GM18511 (cell line): ENCODE measurements at regions not wholly inside any gene's neighbourhood (a gene's known extent, or its start where the extent isn't known, plus 50 kb on each side); places are given as distances from the start of the nearest gene placed in this dataset.

ENCODE experiments used
- ATAC-seq: cut with Tn5 transposase; IDR thresholded peaks from one replicate; pipeline ENCODE4 v1.9.1; 2021; ENCODE audit warnings: mild to moderate bottlenecking, moderate library complexity; ENCODE audit not compliant: unreplicated experiment

- no peak for ATAC-seq
Observed at GRCh38 chr3:71893702-71894479, 108.9 kb upstream of the PROK2 start.

GRCh38 chr3:71893122-71893521 is 108.2 kb upstream of the PROK2 start:
- no peak for ATAC-seq

- no peak for ATAC-seq
Observed at GRCh38 chr3:71891483-71891882, 106.5 kb upstream of the PROK2 start.

- ATAC-seq: no peak
Observed at GRCh38 chr3:71890356-71890931, 105.5 kb upstream of the PROK2 start.

- ATAC-seq: no peak
Observed at GRCh38 chr3:71887256-71887655, 102.3 kb upstream of the PROK2 start.

- no peak for ATAC-seq
Observed at GRCh38 chr3:71885006-71885405, 100.1 kb upstream of the PROK2 start.

GRCh38 chr3:71881732-71882131 is 96.8 kb upstream of the PROK2 start:
- ATAC-seq: no peak

GRCh38 chr3:71881041-71881440 is 96.1 kb upstream of the PROK2 start:
- no peak for ATAC-seq

- no peak for ATAC-seq
Observed at GRCh38 chr3:71879089-71879488, 94.1 kb upstream of the PROK2 start.

- ATAC-seq: no peak
Observed at GRCh38 chr3:71876135-71877105, 91.5 kb upstream of the PROK2 start.

GRCh38 chr3:71875461-71875947 is 90.6 kb upstream of the PROK2 start:
- peak; percentile 97 for ATAC-seq

GRCh38 chr3:71874618-71875017 is 89.7 kb upstream of the PROK2 start:
- ATAC-seq: peak; percentile 25

- ATAC-seq: no peak
Observed at GRCh38 chr3:71873093-71873611, 88.2 kb upstream of the PROK2 start.

- no peak for ATAC-seq
Observed at GRCh38 chr3:71872256-71872655, 87.3 kb upstream of the PROK2 start.

- ATAC-seq: no peak
Observed at GRCh38 chr3:71870966-71871512, 86.1 kb upstream of the PROK2 start.

GRCh38 chr3:71868876-71869275 is 83.9 kb upstream of the PROK2 start:
- no peak for ATAC-seq

GRCh38 chr3:71865727-71866126 is 80.8 kb upstream of the PROK2 start:
- no peak for ATAC-seq

- no peak for ATAC-seq
Observed at GRCh38 chr3:71863563-71864190, 78.7 kb upstream of the PROK2 start.

- no peak for ATAC-seq
Observed at GRCh38 chr3:71862371-71863140, 77.6 kb upstream of the PROK2 start.

GRCh38 chr3:71859123-71859519 is 74.2 kb upstream of the PROK2 start:
- no peak for ATAC-seq
